Fibroblast of peridontal ligament (primary cell): ENCODE measurements at regions not wholly inside any gene's neighbourhood (a gene's known extent, or its start where the extent isn't known, plus 50 kb on each side); places are given as distances from the start of the nearest gene placed in this dataset.

Source experiments
- DNase-seq: peaks from one replicate; pipeline ENCODE4 v3.0.0-alpha.2; 2010; ENCODE audit errors: extremely low read depth

GRCh38 chr11:115928811-115929210, 424.6 kb upstream of the CADM1 start:
- DNase-seq: no peak

- no peak for DNase-seq
Observed at GRCh38 chr11:115927823-115928329, 423.7 kb upstream of the CADM1 start.

- no peak for DNase-seq
Observed at GRCh38 chr11:115926601-115927000, 422.4 kb upstream of the CADM1 start.

- no peak for DNase-seq
Observed at GRCh38 chr11:115926138-115926537, 421.9 kb upstream of the CADM1 start.

- no peak for DNase-seq
Observed at GRCh38 chr11:115925568-115926090, 421.4 kb upstream of the CADM1 start.

GRCh38 chr11:115924744-115925567, 420.7 kb upstream of the CADM1 start:
- DNase-seq: no peak

- no peak for DNase-seq
Observed at GRCh38 chr11:115922876-115923275, 418.7 kb upstream of the CADM1 start.

GRCh38 chr11:115921986-115922385, 417.8 kb upstream of the CADM1 start:
- no peak for DNase-seq

- no peak for DNase-seq
Observed at GRCh38 chr11:115921540-115921939, 417.3 kb upstream of the CADM1 start.

GRCh38 chr11:115920841-115921480, 416.7 kb upstream of the CADM1 start:
- DNase-seq: no peak

GRCh38 chr11:115920092-115920461, 415.9 kb upstream of the CADM1 start:
- no peak for DNase-seq

- DNase-seq: no peak
Observed at GRCh38 chr11:115919341-115920091, 415.3 kb upstream of the CADM1 start.

- no peak for DNase-seq
Observed at GRCh38 chr11:115918576-115918975, 414.4 kb upstream of the CADM1 start.

GRCh38 chr11:115916608-115917007, 412.4 kb upstream of the CADM1 start:
- no peak for DNase-seq

- DNase-seq: no peak
Observed at GRCh38 chr11:115912484-115912945, 408.3 kb upstream of the CADM1 start.

GRCh38 chr11:115911613-115912346, 407.6 kb upstream of the CADM1 start:
- DNase-seq: no peak

GRCh38 chr11:115910379-115910778, 406.2 kb upstream of the CADM1 start:
- no peak for DNase-seq

- no peak for DNase-seq
Observed at GRCh38 chr11:115906171-115906570, 402.0 kb upstream of the CADM1 start.

- DNase-seq: no peak
Observed at GRCh38 chr11:115905341-115906000, 401.3 kb upstream of the CADM1 start.

- DNase-seq: no peak
Observed at GRCh38 chr11:115903179-115903578, 399.0 kb upstream of the CADM1 start.

- no peak for DNase-seq
Observed at GRCh38 chr11:115901069-115901468, 396.9 kb upstream of the CADM1 start.
